Endothelial cell of umbilical vein (primary cell): ENCODE measurements at regions not wholly inside any gene's neighbourhood (a gene's known extent, or its start where the extent isn't known, plus 50 kb on each side); places are given as distances from the start of the nearest gene placed in this dataset.

Experiments
- POLR2A ChIP-seq: IDR thresholded peaks from 2 replicates; pipeline ENCODE4 v1.6.1; 2012; ENCODE audit warnings: low read depth, mild to moderate bottlenecking, control low read depth, low read length
- TF ChIP-seq, protein P1 (sequence below), 2 donors: IDR thresholded peaks; 1 replicate in 1 of 2; 2 replicates in 1 of 2; pipeline ENCODE4 v1.5.1; 2011; ENCODE audit warnings: low read length in 2 of 2, mild to moderate bottlenecking in 2 of 2, moderate library complexity in 2 of 2, control low read depth in 1 of 2, inconsistent platforms in 1 of 2, low read depth in 1 of 2; ENCODE audit not compliant: insufficient read depth in 1 of 2; ENCODE audit errors: extremely low read depth in 1 of 2

DNA sequence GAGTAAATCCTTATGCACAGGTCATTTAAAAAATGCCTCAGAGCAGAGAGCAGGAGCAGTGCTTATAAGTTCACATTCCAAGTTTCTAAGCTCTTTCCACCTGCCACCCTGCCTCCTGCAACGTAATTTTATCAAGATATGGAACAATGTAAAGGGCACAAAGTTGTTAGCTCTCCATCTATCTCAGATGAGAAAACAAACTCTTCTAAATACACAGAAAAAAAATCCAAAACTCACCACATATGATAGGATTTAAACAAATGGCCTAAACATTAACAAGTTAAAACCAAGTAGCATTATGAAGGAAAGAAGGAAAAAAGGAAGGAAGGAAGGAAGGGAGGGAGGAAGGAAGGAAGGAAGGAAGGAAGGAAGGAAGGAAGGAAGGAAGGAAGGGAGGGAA, 1132.8 kb downstream of the GRM8 start:
- no peak for TF ChIP-seq POLR2A
- TF ChIP-seq, protein P1, sequence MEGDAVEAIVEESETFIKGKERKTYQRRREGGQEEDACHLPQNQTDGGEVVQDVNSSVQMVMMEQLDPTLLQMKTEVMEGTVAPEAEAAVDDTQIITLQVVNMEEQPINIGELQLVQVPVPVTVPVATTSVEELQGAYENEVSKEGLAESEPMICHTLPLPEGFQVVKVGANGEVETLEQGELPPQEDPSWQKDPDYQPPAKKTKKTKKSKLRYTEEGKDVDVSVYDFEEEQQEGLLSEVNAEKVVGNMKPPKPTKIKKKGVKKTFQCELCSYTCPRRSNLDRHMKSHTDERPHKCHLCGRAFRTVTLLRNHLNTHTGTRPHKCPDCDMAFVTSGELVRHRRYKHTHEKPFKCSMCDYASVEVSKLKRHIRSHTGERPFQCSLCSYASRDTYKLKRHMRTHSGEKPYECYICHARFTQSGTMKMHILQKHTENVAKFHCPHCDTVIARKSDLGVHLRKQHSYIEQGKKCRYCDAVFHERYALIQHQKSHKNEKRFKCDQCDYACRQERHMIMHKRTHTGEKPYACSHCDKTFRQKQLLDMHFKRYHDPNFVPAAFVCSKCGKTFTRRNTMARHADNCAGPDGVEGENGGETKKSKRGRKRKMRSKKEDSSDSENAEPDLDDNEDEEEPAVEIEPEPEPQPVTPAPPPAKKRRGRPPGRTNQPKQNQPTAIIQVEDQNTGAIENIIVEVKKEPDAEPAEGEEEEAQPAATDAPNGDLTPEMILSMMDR (IDR thresholded peaks at IDR 0.05; ENCODE audit: extremely low read depth in 1 of 2, insufficient read depth in 1 of 2, low read depth in 1 of 2, low read length in 2 of 2), result no peak
